HFF-Myc (cell line): ENCODE measurements at regions not wholly inside any gene's neighbourhood (a gene's known extent, or its start where the extent isn't known, plus 50 kb on each side); places are given as distances from the start of the nearest gene placed in this dataset.

ENCODE experiments used
- DNase-seq: peaks from one replicate; pipeline ENCODE4 v3.0.0-alpha.2; 2011; ENCODE audit warnings: low read depth; ENCODE audit errors: extremely low read depth
- H3K4me3 ChIP-seq: replicated peaks from 2 replicates; pipeline ENCODE4 v1.5.1; 2011; ENCODE audit warnings: low read depth, mild to moderate bottlenecking, control low read depth, low read length
- CTCF ChIP-seq: IDR thresholded peaks from 2 replicates; pipeline ENCODE4 v1.5.1; 2012; ENCODE audit warnings: mild to moderate bottlenecking, low read depth, low read length, control low read depth; ENCODE audit errors: missing control alignments

GRCh38 chr18:30486856-30487255 lies 555.7 kb downstream of the DSC3 start:
- TF ChIP-seq CTCF = no peak
- no peak for DNase-seq
- H3K4me3 ChIP-seq = no peak overlapping the region

- H3K4me3 ChIP-seq = no peak overlapping the region
- DNase-seq = no peak
- no peak for TF ChIP-seq CTCF
These were observed 557.5 kb downstream of the DSC3 start for GRCh38 chr18:30485078-30485477.

GRCh38 chr18:30481871-30482270 lies 560.7 kb downstream of the DSC3 start:
- no peak for DNase-seq
- no peak overlapping the region for H3K4me3 ChIP-seq
- TF ChIP-seq CTCF = no peak

- no peak for DNase-seq
- no peak overlapping the region for H3K4me3 ChIP-seq
- no peak for TF ChIP-seq CTCF
These were observed 573.5 kb downstream of the DSC3 start for GRCh38 chr18:30469091-30469490.

- TF ChIP-seq CTCF = no peak
- H3K4me3 ChIP-seq = no peak overlapping the region
- DNase-seq = no peak
These were observed 577.4 kb downstream of the DSC3 start for GRCh38 chr18:30465096-30465495.

- no peak overlapping the region for H3K4me3 ChIP-seq
- no peak for DNase-seq
These were observed 585.4 kb downstream of the DSC3 start for GRCh38 chr18:30457156-30457555.

More at GRCh38 chr18:30457156-30457555, 585.4 kb downstream of the DSC3 start:
- no peak for TF ChIP-seq CTCF
